B cell (primary cell): ENCODE measurements at regions not wholly inside any gene's neighbourhood (a gene's known extent, or its start where the extent isn't known, plus 50 kb on each side); places are given as distances from the start of the nearest gene placed in this dataset.

Experiments
- ATAC-seq: fragments of 200-7000 bp; cut with Tn5 transposase; one replicate; pipeline ENCODE4 v1.10.0; 2021; ENCODE audit warnings: low read depth, mild to moderate bottlenecking, moderate number of reproducible peaks, moderate library complexity
- CTCF ChIA-PET: fragments of 350-600 bp; sonication (Branson Sonifier 250); formaldehyde crosslinking; loops from one replicate; lab custom pipeline; 2021; ENCODE audit warnings: antibody characterized with exemption, inconsistent platforms; lab: Charles Lee
- POLR2A ChIA-PET: fragments of 350-600 bp; sonication (Branson Sonifier 250); formaldehyde crosslinking; loops from one replicate; lab custom pipeline; 2021; ENCODE audit warnings: antibody characterized with exemption; lab: Charles Lee
- DNase-seq: peaks from one replicate; pipeline ENCODE4 v3.0.0; 2013
- H2AFZ ChIP-seq: 2 replicates; pipeline ENCODE4 v1.6.1; 2012; ENCODE audit warnings: mild to moderate bottlenecking, low read depth, low read length; ENCODE audit not compliant: insufficient read depth, poor library complexity, severe bottlenecking
- H3K27ac ChIP-seq, 2 donors: 1 replicate in 1 of 2; 2 replicates in 1 of 2; pipeline ENCODE4 v1.5.1; 2012 to 2013; ENCODE audit warnings: low read length in 2 of 2, mild to moderate bottlenecking in 2 of 2, moderate library complexity in 1 of 2
- H3K27me3 ChIP-seq, 4 experiments: fragments of 200-600 bp in 1 of 4; sonication (generic) in 1 of 4; replicated peaks in 1 of 4; 1 replicate in 2 of 4; 2 replicates in 2 of 4; pipeline versions ENCODE4 v1.6.1 to v1.7.0; 2013 to 2016; ENCODE audit warnings: low read length in 3 of 4, mild to moderate bottlenecking in 2 of 4, mixed read lengths in 1 of 4, moderate library complexity in 1 of 4; ENCODE audit not compliant: insufficient read depth in 4 of 4, control insufficient read depth in 3 of 4; ENCODE audit errors: control extremely low read depth in 1 of 4
- H3K36me3 ChIP-seq, 2 experiments: replicated peaks in 1 of 2; 1 replicate in 1 of 2; 2 replicates in 1 of 2; pipeline versions ENCODE4 v1.6.1 to v1.7.1; 2013; ENCODE audit warnings: low read length in 1 of 2; ENCODE audit not compliant: insufficient read depth in 2 of 2, control insufficient read depth in 1 of 2; ENCODE audit errors: control extremely low read depth in 1 of 2, extremely low read depth in 1 of 2
- H3K4me1 ChIP-seq, 2 donors: fragments of 200-600 bp in 1 of 2; sonication (generic) in 1 of 2; 1 replicate in 1 of 2; 2 replicates in 1 of 2; pipeline versions ENCODE4 v1.5.1 to v1.6.1; 2013 to 2017; ENCODE audit warnings: low read length in 2 of 2; ENCODE audit not compliant: control insufficient read depth in 2 of 2, insufficient read depth in 2 of 2
- H3K4me2 ChIP-seq: replicated peaks from 2 replicates; pipeline ENCODE3; 2012; ENCODE audit warnings: mild to moderate bottlenecking, low read depth, low read length; ENCODE audit not compliant: poor library complexity, severe bottlenecking
- H3K4me3 ChIP-seq, 5 experiments: fragments of 200-600 bp in 1 of 5; sonication (generic) in 1 of 5; 1 replicate in 3 of 5; 2 replicates in 2 of 5; pipeline versions ENCODE4 v1.5.1 to v1.7.0; 2011 to 2016; ENCODE audit warnings: low read length in 4 of 5, mild to moderate bottlenecking in 4 of 5, low read depth in 2 of 5, control low read depth in 1 of 5, moderate library complexity in 1 of 5; ENCODE audit not compliant: insufficient read depth in 1 of 5; ENCODE audit errors: control extremely low read depth in 1 of 5, extremely low read depth in 1 of 5
- H3K79me2 ChIP-seq: fragments of 200-600 bp; sonication (generic); one replicate; pipeline ENCODE4 v1.6.0; 2016; ENCODE audit warnings: low read length; ENCODE audit not compliant: control insufficient read depth, insufficient read depth
- H3K9ac ChIP-seq: fragments of 200-600 bp; sonication (generic); 2 replicates; pipeline ENCODE4 v1.6.1; 2017; ENCODE audit warnings: mild to moderate bottlenecking, low read length, moderate library complexity
- H3K9me3 ChIP-seq, 3 donors: one replicate each; pipeline versions ENCODE4 v1.6.1 to v1.7.1; 2013; ENCODE audit warnings: low read length in 2 of 3; ENCODE audit not compliant: control insufficient read depth in 2 of 3, insufficient read depth in 1 of 3; ENCODE audit errors: control extremely low read depth in 1 of 3
- H4K20me1 ChIP-seq: 2 replicates; pipeline ENCODE4 v1.6.0; 2012; ENCODE audit warnings: mild to moderate bottlenecking, low read length; ENCODE audit not compliant: insufficient read depth, control insufficient read depth, poor library complexity, severe bottlenecking
- H3K27ac Mint-ChIP-seq: one replicate; pipeline ENCODE4 v1.8.0; 2021; ENCODE audit warnings: mixed read lengths
- H3K27me3 Mint-ChIP-seq: one replicate; pipeline ENCODE4 v1.8.0; 2021; ENCODE audit warnings: mixed read lengths
- H3K4me1 Mint-ChIP-seq: one replicate; pipeline ENCODE4 v1.8.0; 2021; ENCODE audit warnings: mixed read lengths
- H3K4me3 Mint-ChIP-seq: one replicate; pipeline ENCODE4 v1.8.0; 2021; ENCODE audit warnings: mixed read lengths
- H3K9me3 Mint-ChIP-seq: one replicate; pipeline ENCODE4 v1.8.0; 2022; ENCODE audit warnings: mixed read lengths; ENCODE audit not compliant: insufficient read depth
- CTCF ChIP-seq: fragments of 200-600 bp; IDR thresholded peaks from one replicate; pipeline ENCODE4 v1.8.0; 2022; ENCODE audit warnings: antibody characterized with exemption, mild to moderate bottlenecking
- EZH2 ChIP-seq: IDR thresholded peaks from 2 replicates; pipeline ENCODE4 v1.6.1; 2012; ENCODE audit warnings: borderline replicate concordance, low read depth, mild to moderate bottlenecking, moderate library complexity, low read length; ENCODE audit not compliant: insufficient read depth, poor library complexity, severe bottlenecking
- whole genome bisulfite sequencing: methylation state at CpG from one replicate; pipeline ENCODE4 v1.1.5; 2013; ENCODE audit warnings: missing lambda C conversion rate; ENCODE audit not compliant: insufficient coverage; 5-methylcytosine and 5-hydroxymethylcytosine counted together
- intact Hi-C: fragments of 100-400 bp; cut with micrococcal nuclease; formaldehyde crosslinking; loops from one replicate; pipeline ENCODE4 v1.10.0; 2022

DNA sequence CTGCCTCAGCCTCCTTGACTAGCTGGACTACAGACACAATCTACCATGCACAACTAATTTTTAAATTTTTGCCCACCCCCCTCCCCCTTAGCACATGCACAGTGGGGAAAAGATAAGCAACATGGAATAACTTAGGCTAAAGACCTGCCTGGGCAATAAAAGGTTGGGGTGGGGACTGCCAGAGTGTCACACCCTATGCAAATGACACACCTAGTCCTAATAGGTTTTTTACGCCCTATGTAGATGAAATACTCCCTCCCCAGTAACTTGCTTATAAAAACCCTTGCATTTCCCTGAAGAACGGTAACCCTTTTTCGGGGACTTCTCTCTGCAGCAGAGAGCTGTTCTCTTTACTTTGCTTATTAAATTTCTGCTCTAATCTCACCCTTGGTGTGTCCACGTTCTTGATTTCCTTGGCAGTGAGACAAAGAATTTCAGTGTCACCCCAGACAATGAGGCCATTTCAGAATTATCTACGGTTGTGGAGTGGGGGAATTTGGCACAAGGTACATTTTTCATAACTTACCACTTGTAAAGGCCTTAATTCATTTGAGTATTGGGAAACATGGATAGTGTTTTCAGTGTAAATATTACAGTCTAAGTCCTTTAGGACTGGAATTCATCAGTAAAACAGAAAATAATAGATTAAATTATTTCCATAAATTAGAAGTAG, 109.2 kb downstream of the NOL4 start:
- Mint-ChIP-seq H3K4me1 (no peaks in the 10 kb centered on the region), H3K9me3 (no peaks in the 10 kb centered on the region), H3K4me3 (no peak overlapping the region), H3K27ac (no peak overlapping the region), H3K27me3 (no peaks in the 10 kb centered on the region)
- H3K4me1 ChIP-seq: no peaks in the 10 kb centered on the region
- TF ChIP-seq EZH2 (no peak), CTCF (no peak)
- no peaks in the 10 kb centered on the region for H4K20me1 ChIP-seq
- ATAC-seq: no peak
- no peaks in the 10 kb centered on the region for H3K9me3 ChIP-seq
- no peaks in the 10 kb centered on the region for H3K79me2 ChIP-seq
- no peaks in the 10 kb centered on the region for H3K27me3 ChIP-seq
- H3K4me2 ChIP-seq: no peak overlapping the region
- H2AFZ ChIP-seq: no peak overlapping the region
- DNase-seq: no peak
- no peak overlapping the region for H3K4me3 ChIP-seq
- no peak overlapping the region for H3K27ac ChIP-seq
- H3K36me3 ChIP-seq: no peaks in the 10 kb centered on the region
- WGBS: 100% methylated on average over 2 of the region's 5 CpGs
- POLR2A ChIA-PET: no interaction called here
- no peak overlapping the region for H3K9ac ChIP-seq
- CTCF ChIA-PET: no interaction called here
- intact Hi-C loops: no loop called here

DNA sequence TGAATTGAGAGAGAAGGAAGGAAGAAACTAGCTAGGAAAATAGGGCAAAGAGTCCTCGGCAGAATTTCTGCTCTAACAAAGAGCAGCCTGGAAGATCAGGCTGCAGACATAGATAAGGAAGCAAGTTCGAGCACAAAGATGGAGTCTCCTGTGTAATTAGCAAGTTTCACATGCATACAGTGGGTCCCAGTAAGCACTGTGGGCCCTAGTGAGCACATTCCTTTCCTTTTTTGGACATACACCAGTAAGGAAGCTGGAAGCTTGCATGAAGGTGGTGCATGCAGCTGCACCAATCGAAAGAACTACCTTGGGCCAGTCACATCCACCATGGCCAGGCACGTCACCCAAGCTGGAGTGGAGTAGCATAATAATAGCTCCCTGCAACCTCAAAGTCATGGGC, 109.7 kb downstream of the NOL4 start:
- Histone ChIP-seq H3K4me3 (no peak overlapping the region), H3K9me3 (no peaks in the 10 kb centered on the region), H4K20me1 (no peaks in the 10 kb centered on the region), H3K27ac (no peak overlapping the region), H3K9ac (no peak overlapping the region), H3K4me2 (no peak overlapping the region), H3K79me2 (no peaks in the 10 kb centered on the region), H3K4me1 (no peaks in the 10 kb centered on the region), H3K36me3 (no peaks in the 10 kb centered on the region), H2AFZ (no peak overlapping the region), H3K27me3 (no peaks in the 10 kb centered on the region)
- POLR2A ChIA-PET: no interaction called here
- H3K27me3 Mint-ChIP-seq: no peaks in the 10 kb centered on the region
- no peaks in the 10 kb centered on the region for H3K9me3 Mint-ChIP-seq
- DNase-seq (no peak), ATAC-seq (no peak)
- no peak overlapping the region for H3K27ac Mint-ChIP-seq
- 85% methylated on average over 3 of the region's 4 CpGs for WGBS
- TF ChIP-seq EZH2 (no peak), CTCF (no peak)
- no peaks in the 10 kb centered on the region for H3K4me1 Mint-ChIP-seq
- CTCF ChIA-PET: no interaction called here
- intact Hi-C loops: no loop called here
- H3K4me3 Mint-ChIP-seq: no peak overlapping the region
